Osteoblast (primary cell): ENCODE measurements at regions not wholly inside any gene's neighbourhood (a gene's known extent, or its start where the extent isn't known, plus 50 kb on each side); places are given as distances from the start of the nearest gene placed in this dataset.

ENCODE experiments used
- DNase-seq: peaks from one replicate; pipeline ENCODE4 v3.0.0; 2011; ENCODE audit warnings: low spot score, mixed read lengths; ENCODE audit not compliant: insufficient read length; ENCODE audit errors: missing footprints
- H2AFZ ChIP-seq: 2 replicates; pipeline ENCODE4 v1.6.0; 2011; ENCODE audit warnings: mild to moderate bottlenecking, low read length
- H3K27ac ChIP-seq: 2 replicates; pipeline ENCODE4 v1.5.1; 2011; ENCODE audit warnings: mild to moderate bottlenecking, low read depth, low read length, moderate library complexity
- H3K27me3 ChIP-seq: 2 replicates; pipeline ENCODE4 v1.6.0; 2012; ENCODE audit warnings: mild to moderate bottlenecking, control low read depth, inconsistent platforms, low read length, moderate library complexity; ENCODE audit not compliant: insufficient read depth
- H3K36me3 ChIP-seq: 2 replicates; pipeline ENCODE4 v1.5.1; 2011; ENCODE audit warnings: mild to moderate bottlenecking, low read length, control low read depth, moderate library complexity; ENCODE audit not compliant: insufficient read depth
- H3K4me1 ChIP-seq: 2 replicates; pipeline ENCODE4 v1.5.1; 2011; ENCODE audit warnings: mild to moderate bottlenecking, low read length, control low read depth, moderate library complexity; ENCODE audit not compliant: insufficient read depth
- H3K4me2 ChIP-seq: 2 replicates; pipeline ENCODE4 v1.6.0; 2011; ENCODE audit warnings: mild to moderate bottlenecking, low read length; ENCODE audit not compliant: insufficient read depth
- H3K4me3 ChIP-seq: fragments of 200-600 bp; sonication (generic); 3 replicates; pipeline ENCODE4 v1.5.1; 2012; ENCODE audit warnings: mild to moderate bottlenecking, low read length, inconsistent platforms; ENCODE audit not compliant: insufficient read depth
- H3K79me2 ChIP-seq: 2 replicates; pipeline ENCODE4 v1.6.0; 2012; ENCODE audit warnings: mild to moderate bottlenecking, low read length, control low read depth, inconsistent platforms; ENCODE audit not compliant: insufficient read depth
- H3K9me3 ChIP-seq: 2 replicates; pipeline ENCODE4 v1.5.1; 2011; ENCODE audit warnings: low read depth, low read length, control low read depth
- H4K20me1 ChIP-seq: 2 replicates; pipeline ENCODE4 v1.6.0; 2012; ENCODE audit warnings: mild to moderate bottlenecking, low read length, control low read depth; ENCODE audit not compliant: insufficient read depth
- TF ChIP-seq, protein P1 (sequence below): IDR thresholded peaks from 2 replicates; pipeline ENCODE4 v1.5.1; 2011; ENCODE audit warnings: mild to moderate bottlenecking, low read depth, low read length, moderate library complexity; ENCODE audit errors: extremely low read depth

DNA sequence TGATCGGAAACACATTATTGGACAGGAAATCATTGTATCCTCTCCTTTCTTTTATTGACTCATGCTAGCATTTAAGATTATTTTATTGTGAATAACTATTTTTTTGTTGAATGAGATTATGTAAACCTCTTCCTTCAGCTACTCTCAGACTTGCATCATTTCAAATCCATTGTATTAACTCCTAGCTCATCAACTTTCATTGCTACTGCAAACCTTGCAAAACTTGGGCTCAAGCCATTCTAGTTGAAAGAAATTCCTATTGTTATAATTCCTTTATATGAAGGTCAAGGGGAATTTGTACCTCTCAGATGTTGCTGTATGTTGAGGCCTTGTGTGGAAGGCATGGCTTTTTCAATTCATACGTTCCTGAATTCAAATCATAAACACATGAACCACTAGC lies 1764.6 kb downstream of the SUCLG1 start:
- Histone ChIP-seq H3K9me3 (no peaks in the 10 kb centered on the region), H3K27ac (no peak overlapping the region), H3K4me1 (no peaks in the 10 kb centered on the region), H3K79me2 (no peaks in the 10 kb centered on the region), H3K36me3 (no peaks in the 10 kb centered on the region), H3K4me3 (no peak overlapping the region), H3K4me2 (no peak overlapping the region), H3K27me3 (no peaks in the 10 kb centered on the region), H2AFZ (no peak overlapping the region), H4K20me1 (no peaks in the 10 kb centered on the region)
- TF ChIP-seq, protein P1, sequence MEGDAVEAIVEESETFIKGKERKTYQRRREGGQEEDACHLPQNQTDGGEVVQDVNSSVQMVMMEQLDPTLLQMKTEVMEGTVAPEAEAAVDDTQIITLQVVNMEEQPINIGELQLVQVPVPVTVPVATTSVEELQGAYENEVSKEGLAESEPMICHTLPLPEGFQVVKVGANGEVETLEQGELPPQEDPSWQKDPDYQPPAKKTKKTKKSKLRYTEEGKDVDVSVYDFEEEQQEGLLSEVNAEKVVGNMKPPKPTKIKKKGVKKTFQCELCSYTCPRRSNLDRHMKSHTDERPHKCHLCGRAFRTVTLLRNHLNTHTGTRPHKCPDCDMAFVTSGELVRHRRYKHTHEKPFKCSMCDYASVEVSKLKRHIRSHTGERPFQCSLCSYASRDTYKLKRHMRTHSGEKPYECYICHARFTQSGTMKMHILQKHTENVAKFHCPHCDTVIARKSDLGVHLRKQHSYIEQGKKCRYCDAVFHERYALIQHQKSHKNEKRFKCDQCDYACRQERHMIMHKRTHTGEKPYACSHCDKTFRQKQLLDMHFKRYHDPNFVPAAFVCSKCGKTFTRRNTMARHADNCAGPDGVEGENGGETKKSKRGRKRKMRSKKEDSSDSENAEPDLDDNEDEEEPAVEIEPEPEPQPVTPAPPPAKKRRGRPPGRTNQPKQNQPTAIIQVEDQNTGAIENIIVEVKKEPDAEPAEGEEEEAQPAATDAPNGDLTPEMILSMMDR, result no peak
- DNase-seq, result no peak

DNA sequence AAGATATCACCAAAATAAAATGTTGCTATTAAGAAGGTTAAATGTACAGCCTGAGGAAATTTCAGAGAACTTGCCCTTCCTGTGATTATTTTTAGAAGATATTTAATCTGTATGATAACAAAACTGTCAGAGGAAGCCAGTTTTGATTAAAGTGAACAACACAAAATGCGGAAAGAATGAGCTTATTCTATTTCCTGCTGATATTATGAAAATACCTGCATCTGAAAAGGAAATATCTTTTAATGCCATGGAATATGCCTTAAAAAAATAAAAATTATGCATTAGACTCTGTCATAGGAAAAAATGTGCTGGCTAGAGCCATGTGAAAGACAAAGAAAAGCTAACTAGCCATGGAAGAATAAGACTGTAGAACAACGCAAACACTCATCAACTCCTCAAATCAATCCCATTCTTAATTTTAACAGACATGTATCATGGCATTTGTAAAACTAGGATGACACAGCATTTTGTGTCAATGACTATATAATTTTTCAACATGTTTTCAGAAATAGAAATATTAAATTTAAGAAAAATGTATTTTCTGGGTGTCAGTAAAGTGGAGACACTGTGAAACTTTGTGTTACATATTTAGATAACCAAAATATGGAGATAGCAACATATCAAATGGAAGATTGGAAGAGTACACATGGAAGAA lies 1768.2 kb downstream of the SUCLG1 start:
- H3K4me1 ChIP-seq, result no peaks in the 10 kb centered on the region
- H3K4me2 ChIP-seq, result no peak overlapping the region
- no peak for DNase-seq
- H4K20me1 ChIP-seq, result no peaks in the 10 kb centered on the region
- no peak overlapping the region for H2AFZ ChIP-seq
- no peaks in the 10 kb centered on the region for H3K27me3 ChIP-seq
- no peak overlapping the region for H3K27ac ChIP-seq
- no peak overlapping the region for H3K4me3 ChIP-seq
- H3K9me3 ChIP-seq, result no peaks in the 10 kb centered on the region
- H3K36me3 ChIP-seq, result no peaks in the 10 kb centered on the region
- no peaks in the 10 kb centered on the region for H3K79me2 ChIP-seq
- TF ChIP-seq, protein P1, result no peak

DNA sequence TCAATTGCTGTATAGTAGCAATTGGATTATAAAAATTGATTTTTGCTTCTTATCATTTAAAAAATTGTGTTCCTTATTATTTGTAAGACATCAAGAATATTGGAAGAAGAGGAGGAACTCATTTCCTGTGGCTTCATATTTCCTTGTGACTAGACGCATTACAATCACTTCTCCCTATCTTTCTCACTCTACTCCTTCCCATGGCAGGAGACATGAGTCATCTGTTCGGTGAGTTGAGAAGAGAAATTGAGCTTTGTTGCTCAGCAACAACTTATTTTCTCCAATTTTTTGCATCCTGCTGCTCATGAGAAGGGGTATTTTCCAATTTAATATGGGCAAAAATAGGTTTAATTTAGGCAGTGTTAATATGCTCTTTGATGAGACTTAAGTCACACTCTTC lies 1783.9 kb downstream of the SUCLG1 start:
- TF ChIP-seq, protein P1, result no peak
- H3K36me3 ChIP-seq, result no peaks in the 10 kb centered on the region
- H3K4me1 ChIP-seq, result no peaks in the 10 kb centered on the region
- H3K27me3 ChIP-seq, result no peaks in the 10 kb centered on the region
- H4K20me1 ChIP-seq, result no peaks in the 10 kb centered on the region
- H3K4me3 ChIP-seq, result no peak overlapping the region
- no peaks in the 10 kb centered on the region for H3K79me2 ChIP-seq
- no peak overlapping the region for H3K4me2 ChIP-seq
- no peak overlapping the region for H3K27ac ChIP-seq
- DNase-seq, result peak; percentile 3
- peaks cover 4% of the 10 kb centered on the region for H3K9me3 ChIP-seq
- H2AFZ ChIP-seq, result no peak overlapping the region

DNA sequence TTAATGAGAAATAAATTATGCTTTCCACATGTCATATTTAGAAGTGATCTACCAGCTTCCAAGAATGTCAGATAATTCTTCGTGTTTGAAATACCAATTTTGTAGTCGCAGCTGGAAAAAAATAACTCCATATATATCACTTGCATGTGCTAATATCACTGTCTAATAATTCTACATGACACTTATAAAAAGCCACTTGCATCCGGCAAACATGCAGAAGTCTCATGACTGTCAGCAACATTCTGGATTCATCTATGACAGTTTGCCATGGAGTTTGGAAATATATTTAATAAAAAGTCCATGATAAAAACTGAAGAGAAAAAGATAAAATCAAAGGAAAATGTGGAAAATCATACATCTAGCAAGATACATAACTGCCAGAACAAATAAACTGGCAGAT lies 1784.4 kb downstream of the SUCLG1 start:
- Histone ChIP-seq H3K9me3 (peaks cover 4% of the 10 kb centered on the region), H3K27me3 (no peaks in the 10 kb centered on the region), H3K36me3 (no peaks in the 10 kb centered on the region), H3K27ac (no peak overlapping the region), H2AFZ (no peak overlapping the region), H3K4me1 (no peaks in the 10 kb centered on the region), H3K79me2 (no peaks in the 10 kb centered on the region), H4K20me1 (no peaks in the 10 kb centered on the region), H3K4me3 (no peak overlapping the region), H3K4me2 (no peak overlapping the region)
- TF ChIP-seq, protein P1, result no peak
- no peak for DNase-seq
